Activated T-helper 1 cell treated with anti-CD3 and anti-CD28 coated beads, Interleukin-2, amount 50 U/mL, for 16 hours (primary cell): ENCODE measurements at regions not wholly inside any gene's neighbourhood (a gene's known extent, or its start where the extent isn't known, plus 50 kb on each side); places are given as distances from the start of the nearest gene placed in this dataset.

ENCODE experiments used
- DNase-seq, 2 donors: peaks; one replicate each; pipeline ENCODE4 v3.0.0-alpha.2; 2020; ENCODE audit warnings: low read depth in 1 of 2, low spot score in 1 of 2

GRCh38 chr2:128798502-128799283 is 480.0 kb upstream of the HS6ST1 start:
- DNase-seq = no peak

GRCh38 chr2:128799284-128799552 is 480.6 kb upstream of the HS6ST1 start:
- DNase-seq = no peak

GRCh38 chr2:128799730-128800129 is 481.1 kb upstream of the HS6ST1 start:
- no peak for DNase-seq

- DNase-seq = no peak
These were observed 482.9 kb upstream of the HS6ST1 start for GRCh38 chr2:128801576-128801975.

- DNase-seq = no peak
These were observed 484.6 kb upstream of the HS6ST1 start for GRCh38 chr2:128803222-128803621.

GRCh38 chr2:128805237-128805636 is 486.6 kb upstream of the HS6ST1 start:
- DNase-seq = no peak

GRCh38 chr2:128805918-128806317 is 487.2 kb upstream of the HS6ST1 start:
- no peak for DNase-seq

GRCh38 chr2:128807317-128807716 is 488.6 kb upstream of the HS6ST1 start:
- DNase-seq = no peak

- DNase-seq = no peak
These were observed 490.0 kb upstream of the HS6ST1 start for GRCh38 chr2:128808462-128809258.

GRCh38 chr2:128809259-128809636 is 490.6 kb upstream of the HS6ST1 start:
- no peak for DNase-seq

GRCh38 chr2:128809880-128810279 is 491.2 kb upstream of the HS6ST1 start:
- DNase-seq = no peak

- DNase-seq = no peak
These were observed 493.7 kb upstream of the HS6ST1 start for GRCh38 chr2:128812183-128812940.

- no peak for DNase-seq
These were observed 494.8 kb upstream of the HS6ST1 start for GRCh38 chr2:128813352-128814034.

GRCh38 chr2:128815248-128815647 is 496.6 kb upstream of the HS6ST1 start:
- DNase-seq = no peak

GRCh38 chr2:128817171-128817570 is 498.5 kb upstream of the HS6ST1 start:
- DNase-seq = no peak

GRCh38 chr2:128817813-128818212 is 499.1 kb upstream of the HS6ST1 start:
- no peak for DNase-seq

- no peak for DNase-seq
These were observed 499.6 kb upstream of the HS6ST1 start for GRCh38 chr2:128818248-128818647.

- no peak for DNase-seq
These were observed 500.2 kb upstream of the HS6ST1 start for GRCh38 chr2:128818704-128819491.

- DNase-seq = no peak
These were observed 501.8 kb upstream of the HS6ST1 start for GRCh38 chr2:128820452-128820851.

- no peak for DNase-seq
These were observed 502.3 kb upstream of the HS6ST1 start for GRCh38 chr2:128821010-128821409.
